OCI-LY1 (cell line): ENCODE measurements at regions not wholly inside any gene's neighbourhood (a gene's known extent, or its start where the extent isn't known, plus 50 kb on each side); places are given as distances from the start of the nearest gene placed in this dataset.

ENCODE experiments used
- H2AFZ ChIP-seq: fragments of 200-600 bp; sonication (generic), shearing (Covaris generic); 2 replicates; pipeline ENCODE4 v1.6.0; 2014; ENCODE audit warnings: antibody characterized with exemption, mild to moderate bottlenecking, low read length
- H3F3A ChIP-seq: fragments of 200-600 bp; sonication (generic), shearing (Covaris generic); 2 replicates; pipeline ENCODE4 v1.6.0; 2014; ENCODE audit warnings: mild to moderate bottlenecking, antibody characterized with exemption, low read length, moderate library complexity; ENCODE audit not compliant: insufficient read depth
- H3K27ac ChIP-seq: fragments of 200-600 bp; sonication (generic); 2 replicates; pipeline ENCODE4 v1.5.1; 2014; ENCODE audit warnings: low read length, mixed run types, mild to moderate bottlenecking, low read depth; ENCODE audit not compliant: poor library complexity, severe bottlenecking
- H3K27me3 ChIP-seq: fragments of 200-600 bp; sonication (generic); 2 replicates; pipeline ENCODE4 v1.6.0; 2014; ENCODE audit warnings: antibody characterized with exemption, mild to moderate bottlenecking, low read length, moderate library complexity; ENCODE audit not compliant: insufficient read depth
- H3K36me3 ChIP-seq: fragments of 200-600 bp; sonication (generic); 2 replicates; pipeline ENCODE4 v1.6.1; 2014; ENCODE audit warnings: mild to moderate bottlenecking, antibody characterized with exemption, low read length, moderate library complexity, mixed read lengths; ENCODE audit not compliant: insufficient read depth
- H3K4me1 ChIP-seq: fragments of 200-600 bp; sonication (generic); 2 replicates; pipeline ENCODE4 v1.5.1; 2014; ENCODE audit warnings: mild to moderate bottlenecking, low read length, moderate library complexity; ENCODE audit not compliant: insufficient read depth, severe bottlenecking
- H3K4me2 ChIP-seq: fragments of 200-600 bp; sonication (generic), shearing (Covaris generic); 2 replicates; pipeline ENCODE4 v1.6.1; 2014; ENCODE audit warnings: low read length
- H3K4me3 ChIP-seq: fragments of 200-600 bp; sonication (generic); 2 replicates; pipeline ENCODE4 v1.5.1; 2014; ENCODE audit warnings: low read length, low read depth, mild to moderate bottlenecking, mixed read lengths; ENCODE audit not compliant: poor library complexity, severe bottlenecking
- H3K79me2 ChIP-seq: fragments of 200-600 bp; shearing (Covaris generic); 2 replicates; pipeline ENCODE4 v1.6.1; 2016; ENCODE audit warnings: mixed run types, low read length, mixed read lengths; ENCODE audit not compliant: insufficient read depth
- H3K9ac ChIP-seq: fragments of 200-600 bp; sonication (generic), shearing (Covaris generic); 2 replicates; pipeline ENCODE4 v1.6.1; 2014; ENCODE audit warnings: mild to moderate bottlenecking, low read length, mixed read lengths
- H3K9me2 ChIP-seq: fragments of 200-600 bp; sonication (generic), shearing (Covaris generic); 2 replicates; pipeline ENCODE4 v1.6.1; 2014; ENCODE audit warnings: low read depth, mild to moderate bottlenecking, low read length, mixed read lengths
- H3K9me3 ChIP-seq: fragments of 200-600 bp; shearing (Covaris generic); 2 replicates; pipeline ENCODE4 v1.6.1; 2014; ENCODE audit warnings: low read length, mixed read lengths
- H4K20me1 ChIP-seq: fragments of 200-600 bp; sonication (generic), shearing (Covaris generic); 2 replicates; pipeline ENCODE4 v1.6.0; 2016; ENCODE audit warnings: mild to moderate bottlenecking, low read length; ENCODE audit not compliant: insufficient read depth
- CTCF ChIP-seq: fragments of 200-600 bp; sonication (generic), shearing (Covaris generic); IDR thresholded peaks from 2 replicates; pipeline ENCODE4 v1.5.1; 2017; ENCODE audit warnings: mild to moderate bottlenecking, antibody characterized with exemption, low read length, moderate library complexity, mixed read lengths
- EZH2 ChIP-seq: fragments of 200-600 bp; sonication (generic), shearing (Covaris generic); IDR thresholded peaks from 2 replicates; pipeline ENCODE4 v1.8.0; 2017; ENCODE audit warnings: borderline replicate concordance, mixed run types, mild to moderate bottlenecking, antibody characterized with exemption, low read length, moderate library complexity, mixed read lengths

GRCh38 chr11:70645537-70645936 lies 247.2 kb downstream of the CTTN start:
- H3K4me2 ChIP-seq, result no peak overlapping the region
- H3K4me3 ChIP-seq, result no peak overlapping the region
- no peak overlapping the region for H3K9ac ChIP-seq
- H3K36me3 ChIP-seq, result no peaks in the 10 kb centered on the region
- H4K20me1 ChIP-seq, result no peaks in the 10 kb centered on the region
- no peaks in the 10 kb centered on the region for H3K79me2 ChIP-seq
- H3F3A ChIP-seq, result no peaks in the 10 kb centered on the region
- H2AFZ ChIP-seq, result no peak overlapping the region
- no peak overlapping the region for H3K27ac ChIP-seq
- H3K9me3 ChIP-seq, result no peaks in the 10 kb centered on the region
- no peaks in the 10 kb centered on the region for H3K4me1 ChIP-seq
- no peaks in the 10 kb centered on the region for H3K9me2 ChIP-seq
- TF ChIP-seq CTCF (no peak), EZH2 (no peak)
- peaks cover 13% of the 10 kb centered on the region; the same call in 1 of the 2 replicates for H3K27me3 ChIP-seq

- H3K9me2 ChIP-seq, result no peaks in the 10 kb centered on the region
- H4K20me1 ChIP-seq, result no peaks in the 10 kb centered on the region
- H3K9ac ChIP-seq, result no peak overlapping the region
- H3K27ac ChIP-seq, result no peak overlapping the region
- H2AFZ ChIP-seq, result no peak overlapping the region
- H3K36me3 ChIP-seq, result no peaks in the 10 kb centered on the region
- peaks cover 13% of the 10 kb centered on the region; the same call in 1 of the 2 replicates for H3K27me3 ChIP-seq
- no peak overlapping the region for H3K4me3 ChIP-seq
- H3K4me1 ChIP-seq, result no peaks in the 10 kb centered on the region
- H3K79me2 ChIP-seq, result no peaks in the 10 kb centered on the region
- no peaks in the 10 kb centered on the region for H3K9me3 ChIP-seq
- H3K4me2 ChIP-seq, result no peak overlapping the region
- TF ChIP-seq EZH2 (no peak), CTCF (no peak)
- H3F3A ChIP-seq, result no peaks in the 10 kb centered on the region
Observed at GRCh38 chr11:70646272-70647049, 248.1 kb downstream of the CTTN start.

GRCh38 chr11:70647188-70648166 lies 249.1 kb downstream of the CTTN start:
- Histone ChIP-seq H3K9me3 (no peaks in the 10 kb centered on the region), H3K4me3 (no peak overlapping the region), H3K27me3 (peaks cover 10% of the 10 kb centered on the region; the same call in 1 of the 2 replicates), H3K9ac (no peak overlapping the region), H3K79me2 (no peaks in the 10 kb centered on the region), H2AFZ (no peak overlapping the region), H3K4me2 (no peak overlapping the region), H3F3A (no peaks in the 10 kb centered on the region), H3K4me1 (no peaks in the 10 kb centered on the region), H3K36me3 (no peaks in the 10 kb centered on the region), H3K9me2 (no peaks in the 10 kb centered on the region), H4K20me1 (no peaks in the 10 kb centered on the region), H3K27ac (no peak overlapping the region)
- TF ChIP-seq CTCF, result no peak
- TF ChIP-seq EZH2, result no peak
